Dedifferentiated amniotic fluid mesenchymal stem cell (primary cell): ENCODE measurements at regions not wholly inside any gene's neighbourhood (a gene's known extent, or its start where the extent isn't known, plus 50 kb on each side); places are given as distances from the start of the nearest gene placed in this dataset.

Source experiments
- DNase-seq: peaks from one replicate; pipeline ENCODE4 v3.0.0-alpha.2; 2016; ENCODE audit errors: extremely low spot score

DNA sequence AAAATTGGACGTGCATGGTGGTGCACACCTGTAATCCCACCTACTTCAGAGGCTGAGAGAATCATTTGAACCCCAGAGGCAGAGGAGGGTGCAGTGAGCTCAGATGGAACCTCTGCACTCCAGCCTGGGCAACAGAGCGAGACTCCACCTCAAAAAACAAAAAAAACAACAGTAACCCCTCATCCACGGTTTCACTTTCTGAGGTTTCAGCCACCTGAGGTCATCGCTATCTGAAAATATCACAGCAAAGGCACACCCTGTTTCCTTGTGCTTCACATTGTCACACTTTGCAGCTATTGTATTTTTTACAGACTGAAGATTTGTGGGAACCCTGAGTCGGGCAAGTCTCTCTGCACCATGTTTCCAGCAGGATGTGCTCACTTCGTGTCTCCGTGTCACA, 54.1 kb upstream of the FOXQ1 start:
- no peak for DNase-seq

GRCh38 chr6:1256435-1257008, 55.4 kb upstream of the FOXQ1 start:
- DNase-seq: no peak

DNA sequence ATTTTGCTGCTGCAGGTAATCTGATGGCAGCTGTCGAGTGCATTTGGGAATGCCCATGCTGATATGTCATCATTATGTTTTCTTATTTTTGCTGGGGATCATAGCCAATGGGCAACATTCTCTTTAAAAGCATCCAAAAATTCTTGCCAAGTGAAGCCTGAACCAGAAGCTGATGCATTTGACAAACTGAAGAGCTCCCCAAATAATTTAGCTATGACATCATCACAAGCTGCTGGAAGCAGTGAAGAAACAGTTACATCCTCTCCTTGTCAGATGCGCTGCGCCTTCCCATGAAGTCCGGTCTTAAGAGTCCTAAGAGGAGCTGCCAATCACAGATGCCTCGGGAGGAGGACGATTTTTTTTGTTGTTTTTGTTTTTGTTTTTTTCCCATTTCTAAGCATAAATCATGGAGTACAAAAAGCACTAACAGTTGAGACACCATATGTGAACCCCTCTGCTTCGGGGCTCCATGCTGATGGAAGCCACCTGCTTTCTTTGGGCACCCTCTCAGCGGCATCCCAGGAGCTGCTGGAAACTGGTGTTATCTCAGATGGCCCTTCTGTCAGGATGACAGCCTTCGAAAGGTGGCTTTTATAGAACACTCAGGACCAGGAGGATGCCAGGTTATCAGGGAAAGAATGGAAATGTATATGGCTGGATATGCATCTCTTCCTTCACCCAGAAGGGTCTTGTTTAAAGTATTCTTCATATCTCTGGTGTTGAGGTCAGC, 56.1 kb upstream of the FOXQ1 start:
- no peak for DNase-seq

GRCh38 chr6:1254326-1254725, 57.6 kb upstream of the FOXQ1 start:
- no peak for DNase-seq

DNA sequence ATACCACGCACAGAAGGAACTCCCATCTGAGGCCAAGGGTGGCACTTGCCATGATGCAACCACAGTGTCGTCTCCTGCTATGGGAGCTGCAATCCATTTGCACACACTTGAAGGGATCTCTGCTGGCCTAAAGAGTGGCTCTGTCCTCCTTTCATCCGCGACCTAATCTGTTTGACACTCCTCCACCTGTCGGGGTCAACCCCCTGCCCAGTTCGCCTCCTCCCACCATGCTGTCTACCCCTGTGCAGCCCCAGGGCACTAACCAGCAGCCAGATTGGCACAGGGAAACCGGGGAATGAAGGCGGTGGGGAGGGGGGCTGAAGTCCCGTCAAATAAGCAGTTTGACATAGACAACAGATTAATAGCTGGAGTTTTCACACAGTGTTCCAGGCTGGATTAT, 58.1 kb upstream of the FOXQ1 start:
- DNase-seq: no peak

DNA sequence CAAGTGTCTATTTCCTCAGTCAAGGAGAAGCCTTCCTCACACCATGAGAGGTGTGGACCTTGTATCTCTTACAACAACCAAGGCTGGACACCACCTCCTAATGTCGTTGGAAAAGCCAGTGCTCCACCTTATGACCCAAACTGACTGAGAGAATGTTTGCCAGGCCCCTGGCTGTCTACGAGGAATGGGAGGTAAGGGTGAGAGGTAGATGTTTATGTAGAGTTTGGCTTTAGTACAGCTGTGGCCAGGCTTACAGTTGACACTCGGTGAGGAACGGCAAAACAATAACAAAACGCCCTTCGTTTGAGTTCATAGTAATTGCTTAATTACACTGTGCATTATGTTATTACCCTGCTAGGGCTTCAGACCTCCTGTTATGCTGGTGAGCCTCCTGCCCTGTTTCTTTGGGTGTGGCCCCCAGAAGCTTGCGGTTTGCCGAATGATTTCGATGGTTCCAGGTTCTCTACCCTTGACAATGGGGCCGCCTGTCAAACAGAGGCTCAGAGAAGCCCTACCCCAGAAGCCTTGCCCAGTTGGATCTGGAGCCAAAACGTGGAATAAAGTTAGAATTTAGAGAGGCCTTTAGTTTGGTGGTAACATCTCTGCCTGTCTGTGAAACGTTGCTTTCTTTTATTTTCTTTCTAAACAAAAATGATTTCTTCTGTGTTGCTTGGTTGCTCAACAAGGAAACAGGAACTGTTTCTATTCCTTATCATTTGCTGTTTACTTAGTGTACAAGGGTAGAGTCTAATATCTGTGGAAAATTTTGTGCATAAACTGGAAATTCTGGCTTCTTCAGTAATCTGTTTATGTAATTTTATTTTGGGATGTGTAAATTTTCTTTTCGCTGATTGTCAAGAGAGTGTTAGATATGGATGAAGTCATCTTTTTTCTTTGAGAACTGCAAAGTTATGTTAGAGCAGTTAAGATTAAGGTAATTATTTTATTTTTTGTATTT, 60.4 kb upstream of the FOXQ1 start:
- no peak for DNase-seq

DNA sequence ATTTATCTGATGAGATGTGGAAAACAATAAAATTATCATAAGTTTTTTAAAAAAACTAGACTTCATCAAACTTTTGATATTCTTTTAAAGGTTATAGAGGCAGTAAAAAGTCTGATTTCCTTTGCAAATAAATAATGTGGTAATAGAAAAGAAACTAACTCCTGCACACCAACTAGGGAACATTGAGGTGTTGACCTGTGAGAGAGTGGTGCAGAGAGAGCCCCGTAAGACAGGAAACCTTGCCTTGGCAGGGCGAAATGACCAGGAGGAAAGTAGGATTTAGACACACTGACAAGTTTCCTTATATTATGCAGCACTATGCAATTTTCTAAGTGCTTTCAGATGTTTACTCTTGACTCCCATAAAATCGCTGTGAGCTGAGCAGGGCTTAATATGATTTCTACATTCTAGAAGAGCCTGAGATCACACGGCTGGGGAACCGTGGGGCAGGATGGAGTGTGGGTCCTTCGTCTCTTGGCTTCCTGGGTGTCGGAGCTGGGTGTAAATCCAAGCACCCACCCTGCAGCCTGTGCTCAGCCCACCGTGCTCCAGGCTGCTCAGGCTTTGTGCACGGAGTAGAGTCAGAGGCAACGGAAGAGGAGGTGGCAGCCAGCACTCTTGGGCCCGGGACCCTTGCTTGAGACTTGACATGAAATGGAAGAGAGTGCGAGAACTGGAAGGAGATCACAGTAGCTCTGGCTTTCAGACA, 61.3 kb upstream of the FOXQ1 start:
- no peak for DNase-seq

DNA sequence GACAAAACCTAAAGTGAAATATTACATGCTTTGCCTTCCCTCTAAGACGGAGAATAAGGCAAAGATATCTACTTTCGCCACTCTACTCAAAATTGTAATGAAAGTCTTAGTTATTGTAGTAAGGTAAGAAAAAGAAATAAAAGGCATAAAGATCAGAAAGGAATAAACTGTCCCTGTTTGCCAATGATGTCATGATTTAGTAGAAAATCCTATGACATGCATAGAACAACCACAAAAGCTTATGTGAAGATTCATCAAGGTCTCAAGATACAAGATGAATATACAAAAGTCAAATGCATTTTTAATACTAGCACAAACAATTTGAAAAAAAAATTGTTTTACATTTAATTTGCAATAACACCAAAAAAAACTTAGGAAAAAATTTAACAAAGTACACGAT, 64.0 kb upstream of the FOXQ1 start:
- DNase-seq: no peak

GRCh38 chr6:1247056-1247455, 64.8 kb upstream of the FOXQ1 start:
- no peak for DNase-seq

DNA sequence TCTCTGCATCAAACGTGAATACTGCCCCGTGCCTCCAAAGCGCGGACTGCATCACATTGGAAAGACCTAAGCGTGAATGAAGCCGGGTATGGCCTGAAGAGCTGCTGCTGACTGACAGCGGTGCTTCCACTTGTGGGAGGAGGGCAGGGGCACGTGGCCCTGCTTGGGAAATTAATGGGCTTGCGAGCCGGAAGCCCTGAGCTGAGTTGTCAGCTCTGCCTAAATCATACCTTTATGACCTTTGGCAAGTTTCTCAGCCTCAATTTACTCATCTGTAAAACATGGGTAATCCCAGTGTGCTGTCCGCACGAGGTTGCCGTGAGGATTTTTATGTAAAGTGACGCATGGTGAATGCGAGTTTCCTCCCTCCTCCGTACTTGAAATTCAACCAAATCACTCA, 67.0 kb upstream of the FOXQ1 start:
- no peak for DNase-seq

DNA sequence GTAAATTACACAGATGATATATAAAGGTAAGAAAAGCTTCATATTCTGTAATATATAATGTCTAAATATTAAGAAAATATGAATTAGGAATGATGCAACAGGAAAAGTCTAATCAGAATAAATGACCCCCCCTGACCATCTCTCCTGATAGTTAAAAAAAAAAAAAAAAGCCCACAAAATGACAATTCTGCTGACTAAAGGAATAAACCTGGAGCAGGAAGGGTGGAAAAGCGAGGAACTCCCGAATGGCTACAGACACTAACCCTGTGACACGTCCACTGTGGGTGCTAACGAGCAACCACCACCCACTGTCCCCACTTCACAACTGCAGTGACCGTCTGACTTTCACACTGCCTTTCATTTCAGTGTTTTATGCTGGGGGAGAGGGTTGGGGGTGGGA, 67.6 kb upstream of the FOXQ1 start:
- DNase-seq: no peak

- DNase-seq: no peak
Measured at GRCh38 chr6:1242446-1242845, 69.5 kb upstream of the FOXQ1 start.

- DNase-seq: no peak
Measured at GRCh38 chr6:1242021-1242420, 69.9 kb upstream of the FOXQ1 start.

DNA sequence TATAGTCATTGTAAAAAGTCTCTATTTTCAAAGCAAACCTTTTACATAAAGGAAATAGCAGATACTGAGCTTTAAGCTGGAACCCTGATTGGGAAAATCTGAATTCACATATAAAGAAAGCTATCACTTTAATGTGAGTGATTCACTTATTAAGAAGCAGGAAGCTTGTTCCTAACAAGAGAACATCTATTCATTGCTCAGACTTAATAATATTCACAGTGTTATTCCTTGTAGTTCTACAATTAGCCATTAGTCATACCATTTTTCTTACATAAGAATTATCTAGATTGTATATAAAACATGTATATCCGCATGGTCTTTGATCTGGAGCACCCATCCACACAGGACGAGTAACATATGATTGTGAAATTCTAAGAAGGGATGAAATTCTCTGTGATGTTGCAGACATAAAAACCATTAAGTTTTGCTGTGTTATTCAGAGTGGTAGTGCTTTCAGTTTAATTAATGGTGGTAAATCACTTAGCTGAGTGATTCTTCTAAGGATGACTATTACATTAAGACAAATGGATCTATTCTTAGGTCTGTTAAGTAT, 71.1 kb upstream of the FOXQ1 start:
- no peak for DNase-seq

- DNase-seq: no peak
Measured at GRCh38 chr6:1239805-1240204, 72.1 kb upstream of the FOXQ1 start.

- DNase-seq: no peak
Measured at GRCh38 chr6:1238040-1238439, 73.9 kb upstream of the FOXQ1 start.

DNA sequence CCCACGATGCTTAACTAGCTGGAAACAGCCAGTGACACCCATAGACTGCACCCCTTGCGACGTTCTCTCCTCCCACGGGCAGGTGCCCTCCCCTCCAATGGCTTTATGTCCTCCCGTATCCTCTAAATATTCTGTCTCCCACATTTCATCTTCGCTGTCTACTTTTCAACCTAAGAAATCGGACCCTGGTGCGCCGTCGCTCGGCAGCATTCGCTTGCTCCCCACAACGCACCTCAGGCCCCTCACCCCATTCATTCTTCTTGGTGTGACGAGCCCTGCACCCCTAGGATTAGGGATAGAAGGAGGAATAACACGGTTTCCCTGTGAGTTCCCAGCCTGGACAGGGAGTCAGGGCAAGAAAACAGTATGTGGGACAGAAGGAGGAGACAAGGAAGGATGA, 74.3 kb upstream of the FOXQ1 start:
- no peak for DNase-seq

DNA sequence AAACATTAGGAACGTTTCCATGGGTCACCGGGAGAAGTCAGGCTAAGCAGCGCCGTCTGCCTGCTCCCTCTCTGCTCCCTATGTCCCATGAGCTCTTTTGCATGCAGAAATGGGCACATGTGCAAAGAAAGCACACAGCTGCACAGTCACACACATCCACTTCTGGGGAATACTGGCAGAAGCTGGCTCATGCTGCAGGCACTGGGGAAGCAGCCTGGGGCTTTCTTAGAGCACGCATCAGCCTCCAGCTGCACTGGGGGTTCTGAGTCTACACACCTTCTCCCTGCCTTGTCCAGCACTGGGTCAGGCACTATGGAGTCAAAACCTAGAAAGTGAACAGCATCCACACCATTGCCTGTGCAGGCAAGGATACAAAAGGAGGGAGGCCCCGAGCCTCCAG, 76.1 kb upstream of the FOXQ1 start:
- no peak for DNase-seq

DNA sequence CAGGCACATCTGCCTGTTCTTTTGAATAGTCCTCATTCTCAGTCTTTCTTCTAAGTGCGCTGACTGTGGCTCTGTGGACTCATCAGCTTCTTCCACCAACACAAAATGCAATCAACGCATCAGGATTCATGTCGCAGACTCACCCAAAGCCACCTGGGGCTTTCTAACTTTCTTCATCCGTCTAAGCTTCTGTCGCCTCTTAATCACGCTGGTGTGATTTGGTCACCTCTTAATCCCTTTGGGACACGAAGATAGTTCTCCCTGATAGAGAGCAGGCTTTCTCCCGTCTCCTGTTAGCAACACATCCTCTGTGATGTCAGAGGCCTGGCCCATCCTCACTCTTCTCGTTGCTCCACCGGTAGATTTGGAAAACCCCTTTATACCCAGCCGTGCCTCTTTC, 78.0 kb upstream of the FOXQ1 start:
- no peak for DNase-seq

DNA sequence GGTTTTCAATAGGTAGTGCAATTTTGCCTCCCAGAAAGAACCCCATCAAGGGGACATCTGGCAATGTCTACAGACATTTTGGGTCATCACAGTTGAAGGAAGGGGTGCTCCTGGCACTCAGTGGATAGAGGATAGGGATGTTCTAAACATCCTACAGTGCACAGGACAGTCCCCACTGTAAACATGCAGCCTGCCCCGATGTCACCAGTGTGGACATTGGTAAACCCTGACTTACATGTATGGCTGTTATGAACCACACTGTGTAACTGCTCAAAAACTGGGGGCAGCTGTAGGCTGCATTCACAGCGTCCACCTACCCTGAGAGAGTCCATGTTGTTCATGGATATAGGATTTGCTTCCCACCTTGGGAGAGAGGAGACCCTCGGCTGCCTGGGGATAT, 79.3 kb upstream of the FOXQ1 start:
- DNase-seq: no peak

DNA sequence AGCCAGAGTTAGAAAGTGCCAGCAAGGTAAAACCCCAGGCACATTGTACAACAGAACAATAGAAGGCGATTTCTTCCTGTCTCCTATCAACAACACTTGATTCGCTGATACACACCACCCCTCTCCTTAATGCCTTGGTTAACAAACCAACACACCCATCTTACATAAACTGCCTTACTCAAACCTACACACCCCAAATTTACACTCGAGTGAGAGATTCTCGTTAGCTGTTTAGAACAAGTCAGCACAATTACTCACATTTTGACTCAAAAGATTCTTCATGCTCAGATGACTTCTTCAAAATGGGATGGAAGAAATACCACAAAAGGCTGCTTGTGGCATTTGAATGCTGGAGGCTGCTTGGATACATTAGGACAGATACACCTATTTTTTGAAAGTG, 80.0 kb upstream of the FOXQ1 start:
- no peak for DNase-seq
